Activated naive CD8-positive, alpha-beta T cell treated with anti-CD3 and anti-CD28 coated beads, Interleukin-2, amount 50 U/mL, for 24 hours (primary cell): ENCODE measurements at regions not wholly inside any gene's neighbourhood (a gene's known extent, or its start where the extent isn't known, plus 50 kb on each side); places are given as distances from the start of the nearest gene placed in this dataset.

Experiments
- ATAC-seq: fragments of 150-1000 bp; cut with Tn5 transposase; one replicate; pipeline ENCODE4 v1.10.0; 2021
- DNase-seq: peaks from one replicate; pipeline ENCODE4 v3.0.0; 2021
- H3K27ac Mint-ChIP-seq: one replicate; pipeline ENCODE4 v1.8.0; 2021; ENCODE audit warnings: mild to moderate bottlenecking, mixed read lengths
- H3K27me3 Mint-ChIP-seq: one replicate; pipeline ENCODE4 v1.8.0; 2021; ENCODE audit warnings: mixed read lengths
- H3K36me3 Mint-ChIP-seq: one replicate; pipeline ENCODE4 v1.8.0; 2021; ENCODE audit warnings: low read depth, mixed read lengths
- H3K4me1 Mint-ChIP-seq: one replicate; pipeline ENCODE4 v1.8.0; 2021; ENCODE audit warnings: mixed read lengths
- H3K4me3 Mint-ChIP-seq: one replicate; pipeline ENCODE4 v1.8.0; 2021; ENCODE audit warnings: mild to moderate bottlenecking, moderate library complexity, mixed read lengths
- H3K9me3 Mint-ChIP-seq: one replicate; pipeline ENCODE4 v1.8.0; 2021; ENCODE audit warnings: mixed read lengths

DNA sequence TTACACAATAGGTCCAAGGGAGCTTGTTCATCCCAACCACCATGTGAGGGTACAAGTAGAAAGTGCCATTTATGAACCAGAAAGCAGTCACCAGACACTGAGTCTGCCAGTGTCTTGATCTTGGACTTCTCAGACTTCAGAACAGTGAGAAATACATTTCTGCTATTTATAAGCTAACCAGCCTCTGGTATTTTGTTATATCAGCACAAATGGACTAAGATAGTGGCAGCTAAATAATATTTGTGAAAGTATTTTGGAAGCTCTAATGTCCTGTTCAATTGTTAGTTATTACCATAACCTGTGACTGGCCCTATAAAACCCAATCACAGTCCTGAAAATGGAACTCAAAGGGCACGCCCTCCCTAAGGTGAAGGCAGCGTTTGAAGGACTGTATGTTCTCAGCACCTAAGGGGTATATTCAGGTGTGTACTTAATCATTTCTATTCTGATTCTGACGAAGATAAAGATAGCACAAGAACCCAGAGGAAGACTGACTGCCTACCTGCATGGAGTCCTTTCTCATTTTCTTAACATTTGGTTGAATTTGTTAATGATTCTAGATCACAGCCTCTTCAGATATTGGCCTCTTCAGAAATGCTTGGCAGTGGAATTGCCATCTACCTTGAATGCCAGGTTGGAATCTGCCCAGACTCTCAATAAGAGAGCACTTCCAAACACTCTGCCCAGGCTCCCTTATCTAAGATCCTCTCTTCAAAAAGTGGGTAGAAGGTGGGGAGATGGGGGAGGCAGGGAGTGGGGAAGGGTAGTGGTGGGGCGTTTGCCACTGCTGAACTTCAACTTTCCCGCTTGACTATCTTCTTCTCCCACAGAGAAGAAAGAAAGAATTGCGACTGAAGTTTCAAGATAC, 104.0 kb upstream of the PPP2R5A start:
- no peak for DNase-seq
- Mint-ChIP-seq H3K27ac (no peak overlapping the region), H3K4me1 (peaks cover 4% of the 10 kb centered on the region), H3K36me3 (no peaks in the 10 kb centered on the region), H3K9me3 (no peaks in the 10 kb centered on the region), H3K4me3 (no peak overlapping the region), H3K27me3 (no peaks in the 10 kb centered on the region)
- no peak for ATAC-seq

DNA sequence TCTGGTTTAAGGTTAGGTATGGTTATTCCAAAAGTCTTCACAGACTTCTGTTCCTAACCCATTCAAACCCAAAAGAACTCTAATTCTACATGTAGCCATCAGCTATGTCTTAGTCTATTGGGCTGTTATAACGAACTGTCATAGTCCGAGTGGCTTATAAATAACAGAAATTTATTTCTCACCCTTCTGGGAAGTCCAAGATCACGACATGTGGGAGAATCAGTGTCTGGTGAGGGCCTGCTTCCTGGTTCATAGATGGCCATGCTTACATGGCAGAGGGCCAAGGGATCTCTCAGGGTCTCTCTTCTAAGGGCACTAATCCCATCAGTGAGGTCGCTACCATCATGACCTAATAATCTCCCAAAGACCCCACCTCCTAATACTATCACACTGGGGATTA, 103.0 kb upstream of the PPP2R5A start:
- ATAC-seq (no peak), DNase-seq (no peak)
- Mint-ChIP-seq H3K4me3 (no peak overlapping the region), H3K27me3 (no peaks in the 10 kb centered on the region), H3K4me1 (peaks cover 8% of the 10 kb centered on the region), H3K27ac (no peak overlapping the region), H3K9me3 (no peaks in the 10 kb centered on the region), H3K36me3 (no peaks in the 10 kb centered on the region)

DNA sequence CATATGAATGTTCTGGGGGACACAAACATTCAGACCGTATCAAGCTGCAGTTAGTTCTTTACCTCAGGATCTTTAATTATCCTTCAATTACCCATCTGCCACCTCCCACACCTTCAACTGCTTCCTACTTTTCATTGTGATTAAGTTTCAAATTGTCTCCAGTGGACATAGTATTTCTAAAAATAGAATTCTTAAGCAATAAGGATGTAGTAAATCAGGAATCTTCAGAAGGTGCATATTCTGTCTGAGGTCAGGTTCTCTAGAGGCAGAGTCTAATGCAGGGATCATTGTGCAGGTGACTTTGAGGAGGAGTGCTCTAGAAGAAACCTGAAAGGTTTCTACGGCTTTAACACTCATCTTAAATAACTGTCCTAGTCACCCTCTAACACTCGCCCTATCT, 102.6 kb upstream of the PPP2R5A start:
- Mint-ChIP-seq H3K27me3 (no peaks in the 10 kb centered on the region), H3K36me3 (no peaks in the 10 kb centered on the region), H3K9me3 (no peaks in the 10 kb centered on the region), H3K27ac (no peak overlapping the region), H3K4me3 (no peak overlapping the region), H3K4me1 (peaks cover 7% of the 10 kb centered on the region)
- ATAC-seq (no peak), DNase-seq (no peak)

DNA sequence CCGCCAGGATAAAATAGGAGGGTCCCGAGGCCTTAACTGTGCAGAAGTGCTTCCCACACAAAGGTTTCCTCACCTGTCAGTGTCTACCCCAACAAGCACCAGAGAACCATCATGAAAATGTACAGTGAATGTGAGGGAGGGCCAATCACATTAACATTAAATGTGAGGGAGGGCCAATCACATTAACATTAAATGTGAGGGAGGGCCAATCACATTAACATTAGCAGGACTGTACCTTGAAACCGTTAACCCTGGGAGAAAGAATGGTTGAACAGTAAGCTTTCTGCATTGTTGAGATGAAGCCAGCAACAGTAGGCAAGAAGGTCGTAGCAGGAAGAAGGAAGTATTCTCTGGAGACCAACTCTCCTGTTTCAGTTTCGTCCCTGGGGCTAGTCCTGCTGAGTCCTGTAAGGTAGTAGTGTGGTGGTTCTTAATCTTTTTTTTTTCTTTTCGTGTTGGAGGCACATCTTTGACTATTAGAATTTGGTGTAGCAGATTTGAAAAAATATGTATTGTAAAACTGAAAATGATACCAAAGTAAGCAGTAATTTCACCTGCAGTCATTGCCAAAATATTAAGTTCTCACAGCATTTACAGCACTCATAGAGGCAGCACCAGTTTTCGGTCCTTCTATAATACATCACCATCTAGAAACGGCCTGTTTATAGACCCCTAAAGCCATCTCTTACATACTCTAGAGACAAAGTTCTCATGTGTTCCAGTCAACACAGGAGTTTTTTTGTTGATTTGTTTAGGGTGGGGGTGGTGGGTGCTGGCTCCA, 98.6 kb upstream of the PPP2R5A start:
- H3K4me3 Mint-ChIP-seq = no peak overlapping the region
- ATAC-seq (peak; percentile 75), DNase-seq (no peak)
- no peaks in the 10 kb centered on the region for H3K36me3 Mint-ChIP-seq
- no peak overlapping the region for H3K27ac Mint-ChIP-seq
- peaks cover 13% of the 10 kb centered on the region for H3K4me1 Mint-ChIP-seq
- no peaks in the 10 kb centered on the region for H3K9me3 Mint-ChIP-seq
- no peaks in the 10 kb centered on the region for H3K27me3 Mint-ChIP-seq

DNA sequence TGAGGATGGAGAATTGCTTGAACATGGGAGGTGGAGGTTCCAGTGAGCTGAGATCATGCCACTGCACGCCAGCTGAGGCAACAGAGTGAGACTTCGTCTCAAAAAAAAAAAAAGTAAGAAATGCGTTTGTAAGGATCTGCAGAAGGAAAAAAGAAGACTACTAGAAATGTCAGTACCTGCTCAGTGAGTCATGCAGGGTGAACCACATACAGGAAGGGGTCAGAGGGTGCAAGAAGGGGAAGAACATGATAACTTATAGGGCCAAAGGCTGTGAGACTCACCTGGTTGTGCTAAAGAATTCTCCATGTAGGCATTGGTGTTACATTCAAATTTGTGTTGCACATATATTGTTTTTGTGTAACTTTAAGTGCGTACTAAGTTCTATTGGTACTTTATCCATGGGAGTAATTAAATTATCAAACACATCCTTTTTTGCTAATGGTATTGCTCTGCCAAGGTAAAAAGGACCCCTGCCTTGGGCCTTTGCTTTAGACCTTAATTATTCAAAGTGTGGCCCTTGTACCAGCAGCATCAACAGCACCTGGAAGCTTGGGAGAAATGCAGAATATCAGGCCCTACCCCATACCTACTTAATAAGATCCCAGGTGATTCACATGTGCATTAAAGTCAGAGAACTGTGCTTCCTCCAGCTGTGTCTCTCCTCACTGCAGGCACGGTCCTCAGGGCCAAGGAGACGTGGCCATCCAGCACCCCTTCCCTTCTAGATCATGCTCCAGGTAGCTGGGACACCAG, 96.4 kb upstream of the PPP2R5A start:
- Mint-ChIP-seq H3K9me3 (no peaks in the 10 kb centered on the region), H3K4me1 (peaks cover 13% of the 10 kb centered on the region), H3K27me3 (no peaks in the 10 kb centered on the region), H3K27ac (no peak overlapping the region), H3K36me3 (no peaks in the 10 kb centered on the region), H3K4me3 (no peak overlapping the region)
- ATAC-seq (peak; percentile 71), DNase-seq (no peak)

DNA sequence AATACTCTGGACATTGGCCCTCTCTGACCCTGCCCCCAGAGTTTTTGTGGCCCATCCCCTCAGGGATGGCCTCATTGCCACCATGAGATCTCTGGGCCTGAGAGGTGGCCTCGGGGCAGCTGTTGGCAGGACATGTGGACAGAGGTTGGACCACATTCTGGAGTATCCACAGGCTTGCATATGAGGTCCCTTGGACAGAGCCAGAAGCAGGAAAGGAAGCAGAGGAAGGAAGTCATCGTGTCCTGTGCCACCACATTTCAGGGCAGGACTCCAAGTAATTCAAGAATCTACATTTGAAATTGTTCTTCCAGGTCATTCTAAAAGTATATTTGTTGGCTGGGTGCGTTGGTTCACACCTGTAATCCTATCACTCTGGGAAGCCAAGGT, 95.9 kb upstream of the PPP2R5A start:
- no peak for DNase-seq
- no peak overlapping the region for H3K27ac Mint-ChIP-seq

DNA sequence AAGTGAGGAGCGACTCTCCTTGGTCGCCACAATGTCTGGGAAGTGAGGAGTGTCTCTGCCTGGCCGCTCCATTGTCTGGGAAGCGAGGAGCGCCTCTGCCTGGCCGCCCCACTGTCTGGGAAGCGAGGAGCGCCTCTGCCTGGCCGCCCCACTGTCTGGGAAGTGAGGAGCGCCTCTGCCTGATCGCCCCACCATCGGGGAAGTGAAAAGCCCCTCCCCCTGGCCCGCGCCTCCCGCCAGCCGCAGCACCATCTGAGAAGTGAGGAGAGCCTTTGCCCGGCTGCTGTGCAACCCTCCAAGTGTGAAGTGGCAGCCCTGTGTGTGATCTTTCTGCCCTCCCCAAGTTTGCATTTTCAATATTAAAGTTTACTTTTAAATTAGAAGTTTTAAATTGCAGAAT, 95.0 kb upstream of the PPP2R5A start:
- DNase-seq (no peak), ATAC-seq (no peak)
- no peak overlapping the region for H3K4me3 Mint-ChIP-seq
- H3K4me1 Mint-ChIP-seq = peaks cover 13% of the 10 kb centered on the region
- H3K36me3 Mint-ChIP-seq = no peaks in the 10 kb centered on the region
- H3K27ac Mint-ChIP-seq = no peak overlapping the region
- no peaks in the 10 kb centered on the region for H3K27me3 Mint-ChIP-seq
- no peaks in the 10 kb centered on the region for H3K9me3 Mint-ChIP-seq

More for the DNA sequence above, 95.9 kb upstream of the PPP2R5A start:
- no peak for ATAC-seq
- peaks cover 13% of the 10 kb centered on the region for H3K4me1 Mint-ChIP-seq
- no peaks in the 10 kb centered on the region for H3K36me3 Mint-ChIP-seq
- no peak overlapping the region for H3K4me3 Mint-ChIP-seq
- no peaks in the 10 kb centered on the region for H3K9me3 Mint-ChIP-seq
- H3K27me3 Mint-ChIP-seq = no peaks in the 10 kb centered on the region

DNA sequence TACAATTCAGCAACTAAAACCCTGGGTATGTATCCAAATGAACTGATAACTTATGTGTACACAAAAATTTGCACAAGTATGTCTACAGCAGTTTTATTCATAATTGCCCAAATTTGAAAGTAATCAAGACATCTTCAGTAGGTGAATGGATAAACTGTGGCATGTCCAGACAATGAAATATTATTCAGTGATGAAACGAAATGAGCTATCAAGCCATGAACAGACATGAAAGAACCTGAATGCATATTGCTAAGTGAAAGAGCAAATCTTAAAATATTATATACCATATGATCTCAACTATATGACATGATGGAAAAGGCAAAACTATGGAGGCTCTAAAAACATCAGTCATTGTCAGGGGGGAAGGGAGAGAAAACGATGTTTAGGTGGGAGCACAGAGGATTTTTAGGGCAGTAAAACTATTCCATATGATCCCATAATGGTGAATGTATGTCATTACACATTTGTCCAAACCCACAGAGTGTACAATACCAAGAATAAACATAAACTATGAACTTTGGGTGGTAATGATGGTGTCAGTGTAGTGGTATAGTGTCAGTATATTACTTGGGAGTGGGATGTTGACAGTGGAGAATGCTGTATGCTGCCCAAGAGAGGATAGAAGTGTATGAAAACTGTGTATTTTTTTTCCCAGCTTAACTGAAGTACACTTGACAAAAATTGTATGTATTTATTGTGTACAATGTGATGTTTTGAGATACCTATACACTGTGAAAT, 92.8 kb upstream of the PPP2R5A start:
- H3K27ac Mint-ChIP-seq = no peak overlapping the region
- H3K4me1 Mint-ChIP-seq = peaks cover 9% of the 10 kb centered on the region
- no peak for ATAC-seq
- DNase-seq = no peak
- H3K27me3 Mint-ChIP-seq = no peaks in the 10 kb centered on the region
- no peak overlapping the region for H3K4me3 Mint-ChIP-seq
- H3K36me3 Mint-ChIP-seq = no peaks in the 10 kb centered on the region
- H3K9me3 Mint-ChIP-seq = no peaks in the 10 kb centered on the region

DNA sequence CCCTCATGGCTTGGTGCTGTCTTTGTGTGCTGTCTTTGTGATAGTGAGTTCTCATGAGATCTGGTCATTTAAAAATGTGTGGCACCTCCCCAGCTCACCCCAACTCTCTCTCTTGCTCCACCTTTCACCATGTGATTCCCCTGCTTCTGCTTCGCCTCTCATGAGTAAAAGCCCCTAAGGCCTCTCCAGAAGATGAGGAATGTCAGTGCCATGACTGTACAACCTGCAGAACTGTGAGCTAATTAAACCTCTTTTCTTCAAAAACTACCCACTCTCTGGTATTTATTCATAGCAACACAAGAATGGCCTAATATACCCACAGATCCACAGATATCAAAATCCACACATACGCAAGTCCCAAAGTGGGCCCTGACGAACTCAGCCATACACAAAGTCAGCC, 88.9 kb upstream of the PPP2R5A start:
- ATAC-seq = no peak
- DNase-seq = no peak
- Mint-ChIP-seq H3K27ac (no peak overlapping the region), H3K4me1 (no peaks in the 10 kb centered on the region), H3K27me3 (no peaks in the 10 kb centered on the region), H3K9me3 (no peaks in the 10 kb centered on the region), H3K4me3 (no peak overlapping the region), H3K36me3 (no peaks in the 10 kb centered on the region)

DNA sequence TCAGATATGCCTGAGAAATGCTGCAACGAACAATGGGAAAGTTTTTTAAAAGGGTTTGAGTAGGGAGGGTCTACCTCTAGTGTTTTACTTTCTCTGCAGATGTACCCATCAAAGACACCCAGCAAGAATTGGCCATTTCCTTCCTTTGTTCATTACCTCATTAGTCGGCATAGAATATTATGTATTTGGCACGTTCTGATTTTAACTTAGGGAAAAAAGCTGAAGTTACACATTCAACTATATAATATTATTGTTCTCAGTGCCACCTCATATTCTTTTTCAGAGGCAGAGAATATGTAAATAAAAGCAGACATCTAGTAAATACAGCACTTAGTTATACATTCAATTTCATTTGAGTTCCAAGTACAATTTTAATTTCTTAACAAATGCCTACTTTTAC, 83.7 kb upstream of the PPP2R5A start:
- Mint-ChIP-seq H3K4me1 (no peaks in the 10 kb centered on the region), H3K9me3 (no peaks in the 10 kb centered on the region), H3K27me3 (no peaks in the 10 kb centered on the region), H3K4me3 (no peak overlapping the region), H3K36me3 (no peaks in the 10 kb centered on the region), H3K27ac (no peak overlapping the region)
- ATAC-seq = no peak
- DNase-seq = no peak

DNA sequence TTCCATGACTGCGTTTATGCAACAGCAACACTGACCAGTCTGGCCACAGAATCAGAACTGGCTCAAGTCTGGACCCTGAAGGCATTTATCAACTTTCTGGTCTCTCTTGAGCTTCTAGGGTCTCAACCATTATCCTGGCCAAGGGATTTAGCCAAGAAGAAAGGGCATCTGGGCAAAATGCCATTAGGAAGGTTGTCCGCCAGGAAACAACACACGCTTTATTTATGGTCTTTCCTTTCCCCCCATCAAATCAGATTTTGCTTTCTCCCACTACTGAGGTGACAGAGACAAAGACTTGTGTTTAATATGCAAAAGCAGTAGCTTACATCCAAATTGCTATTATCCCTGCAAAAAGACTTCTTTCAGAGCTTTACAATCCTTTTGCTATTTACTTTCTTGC, 81.6 kb upstream of the PPP2R5A start:
- H3K9me3 Mint-ChIP-seq = no peaks in the 10 kb centered on the region
- no peak overlapping the region for H3K27ac Mint-ChIP-seq
- no peaks in the 10 kb centered on the region for H3K27me3 Mint-ChIP-seq
- no peak overlapping the region for H3K4me3 Mint-ChIP-seq
- H3K4me1 Mint-ChIP-seq = no peaks in the 10 kb centered on the region
- DNase-seq (no peak), ATAC-seq (no peak)
- no peaks in the 10 kb centered on the region for H3K36me3 Mint-ChIP-seq

DNA sequence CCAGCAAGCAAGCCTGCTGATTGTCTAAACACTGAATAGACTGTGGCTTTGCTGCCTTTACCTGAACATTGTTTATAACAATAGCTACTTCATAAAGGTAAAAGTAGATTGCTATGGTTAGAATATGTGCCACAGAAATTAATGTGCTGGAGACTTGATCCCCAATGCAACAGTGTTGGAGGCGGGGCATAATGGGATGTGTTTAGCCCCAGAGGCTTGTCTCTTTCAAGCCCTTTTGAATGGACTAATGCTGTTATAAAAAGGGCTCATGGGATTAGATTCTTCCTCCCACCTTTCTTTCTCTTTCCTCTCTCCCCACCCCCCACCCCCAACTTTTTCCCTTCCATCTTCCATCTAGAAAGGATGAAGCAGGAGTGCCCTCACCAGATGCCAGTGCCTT, 80.2 kb upstream of the PPP2R5A start:
- Mint-ChIP-seq H3K4me1 (no peaks in the 10 kb centered on the region), H3K9me3 (no peaks in the 10 kb centered on the region), H3K27ac (no peak overlapping the region), H3K4me3 (no peak overlapping the region), H3K36me3 (no peaks in the 10 kb centered on the region), H3K27me3 (no peaks in the 10 kb centered on the region)
- DNase-seq (no peak), ATAC-seq (no peak)

DNA sequence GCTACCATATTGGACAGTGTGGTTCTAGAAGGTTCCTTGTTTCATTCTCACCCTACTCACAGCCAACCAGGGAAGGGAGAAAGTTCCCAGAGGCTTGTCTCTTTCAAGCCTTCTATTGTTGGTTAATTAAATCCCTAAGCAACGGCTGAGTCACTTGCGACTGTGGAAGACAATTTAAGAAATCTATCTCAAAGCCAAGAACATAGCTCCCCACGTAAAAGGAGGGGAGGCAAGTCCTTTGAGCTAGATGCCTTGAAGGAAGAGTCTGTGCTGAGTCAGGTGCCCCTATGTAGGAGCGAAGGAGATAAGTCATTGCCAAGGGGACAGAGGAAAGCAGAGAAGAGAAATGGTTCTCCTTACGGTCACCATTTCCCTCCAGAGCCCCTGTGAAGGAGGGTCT, 79.4 kb upstream of the PPP2R5A start:
- H3K36me3 Mint-ChIP-seq = no peaks in the 10 kb centered on the region
- no peak for ATAC-seq

DNA sequence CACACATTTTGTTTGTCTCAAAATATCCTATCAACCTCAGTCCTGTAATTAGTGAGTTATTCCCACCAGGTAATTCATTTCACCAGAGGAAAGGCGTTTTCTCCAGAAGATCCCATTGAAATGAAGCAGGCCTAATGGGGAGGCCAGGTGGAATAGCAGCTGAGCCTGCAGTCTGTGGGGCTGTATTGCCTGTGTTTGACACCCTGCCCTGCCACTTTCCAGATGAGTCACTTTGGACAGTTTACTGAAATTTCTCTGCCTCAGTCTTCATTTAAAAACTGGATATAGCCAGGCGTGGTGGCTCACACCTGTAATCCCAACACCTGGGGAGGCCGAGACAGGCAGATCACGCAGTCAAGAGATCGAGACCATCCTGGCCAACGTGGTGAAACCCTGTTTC, 78.1 kb upstream of the PPP2R5A start:
- ATAC-seq (no peak), DNase-seq (no peak)
- H3K27ac Mint-ChIP-seq = no peak overlapping the region
- no peaks in the 10 kb centered on the region for H3K27me3 Mint-ChIP-seq
- H3K36me3 Mint-ChIP-seq = no peaks in the 10 kb centered on the region
- no peaks in the 10 kb centered on the region for H3K9me3 Mint-ChIP-seq
- H3K4me1 Mint-ChIP-seq = no peaks in the 10 kb centered on the region
- no peak overlapping the region for H3K4me3 Mint-ChIP-seq

More for the DNA sequence above, 79.4 kb upstream of the PPP2R5A start:
- Mint-ChIP-seq H3K9me3 (no peaks in the 10 kb centered on the region), H3K27ac (peak overlapping the region; percentile 15), H3K4me1 (no peaks in the 10 kb centered on the region), H3K27me3 (no peaks in the 10 kb centered on the region), H3K4me3 (no peak overlapping the region)
- DNase-seq = no peak
